Mucosa of rectum (tissue), 2 donors: ENCODE measurements at regions not wholly inside any gene's neighbourhood (a gene's known extent, or its start where the extent isn't known, plus 50 kb on each side); places are given as distances from the start of the nearest gene placed in this dataset.

Experiments used
- H3K27ac ChIP-seq, 2 donors: one replicate each; pipeline ENCODE4 v1.7.0; 2013; ENCODE audit warnings: inconsistent platforms in 2 of 2, low read depth in 2 of 2, low read length in 2 of 2
- H3K27me3 ChIP-seq, 2 donors: one replicate each; pipeline ENCODE4 v1.7.0; 2013; ENCODE audit warnings: low read length in 2 of 2; ENCODE audit not compliant: control insufficient read depth in 2 of 2, insufficient read depth in 2 of 2
- H3K36me3 ChIP-seq, 2 donors: one replicate each; pipeline ENCODE4 v1.7.0; 2013; ENCODE audit warnings: low read length in 2 of 2; ENCODE audit not compliant: control insufficient read depth in 2 of 2, insufficient read depth in 2 of 2
- H3K4me1 ChIP-seq, 2 donors: one replicate each; pipeline ENCODE4 v1.7.0; 2013; ENCODE audit warnings: low read length in 2 of 2, mild to moderate bottlenecking in 1 of 2; ENCODE audit not compliant: control insufficient read depth in 2 of 2, insufficient read depth in 2 of 2
- H3K4me3 ChIP-seq, 2 donors: one replicate each; pipeline ENCODE4 v1.7.0; 2013; ENCODE audit warnings: low read length in 2 of 2
- H3K9ac ChIP-seq, 2 donors: one replicate each; pipeline ENCODE4 v1.7.0; 2013; ENCODE audit warnings: low read length in 2 of 2, low read depth in 1 of 2, mild to moderate bottlenecking in 1 of 2
- H3K9me3 ChIP-seq, 2 donors: one replicate each; pipeline ENCODE4 v1.7.0; 2013; ENCODE audit warnings: low read length in 2 of 2; ENCODE audit not compliant: control insufficient read depth in 2 of 2
- donor health status: healthy.
- donor health status: Normal muscosa, but diverticular disease.

DNA sequence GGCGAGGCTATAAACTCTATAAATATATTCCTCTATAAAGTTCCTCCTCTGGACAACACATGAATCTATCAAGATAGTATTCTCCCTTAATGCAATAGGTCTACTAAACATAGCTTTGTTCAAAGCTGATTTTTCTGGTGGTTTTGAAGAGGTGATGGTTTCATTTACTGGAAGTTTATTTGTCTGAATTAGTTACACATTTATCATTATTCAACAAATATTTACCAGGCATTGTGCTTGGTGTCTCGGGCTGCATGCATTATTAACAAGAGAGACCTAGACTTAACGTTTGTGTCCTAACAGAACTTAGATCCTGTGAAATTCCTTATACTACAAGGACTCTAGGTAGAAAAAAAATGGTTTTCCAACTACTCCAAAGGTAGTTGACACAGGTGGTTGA lies 511.4 kb upstream of the B3GALT2 start:
- no peak overlapping the region for H3K9ac ChIP-seq

DNA sequence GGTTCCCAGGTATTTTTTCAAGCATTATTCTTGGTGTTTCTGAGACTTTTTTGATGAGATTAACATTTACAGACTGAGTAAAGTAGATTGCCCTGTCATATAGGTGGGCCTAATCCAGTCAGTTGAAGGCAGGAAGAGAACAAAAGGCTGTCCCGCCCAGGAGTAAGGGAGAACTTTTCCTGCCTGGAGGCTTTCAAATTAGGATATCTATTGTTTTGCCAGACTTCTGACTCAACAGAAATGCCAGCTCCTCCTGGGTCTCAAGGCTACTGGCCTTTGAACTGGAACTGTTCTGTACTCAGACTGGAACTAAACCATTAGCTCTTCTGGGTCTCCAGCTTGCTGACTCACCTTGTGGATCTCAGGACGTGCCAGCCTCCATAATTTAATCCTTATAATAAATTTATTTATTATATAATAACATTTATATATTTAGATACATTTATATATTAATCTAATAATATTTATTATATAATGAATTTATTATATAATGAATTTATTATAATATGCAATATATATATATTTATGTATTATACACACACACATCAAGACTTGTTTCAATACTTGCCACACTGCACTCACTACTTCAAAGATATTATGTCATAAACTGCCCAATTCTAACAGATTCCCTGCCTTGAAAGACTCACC lies 510.8 kb upstream of the B3GALT2 start:
- H3K9me3 ChIP-seq: no peaks in the 10 kb centered on the region
- no peak overlapping the region for H3K9ac ChIP-seq
- no peak overlapping the region for H3K27ac ChIP-seq
- H3K36me3 ChIP-seq: no peaks in the 10 kb centered on the region
- no peak overlapping the region for H3K4me3 ChIP-seq
- H3K4me1 ChIP-seq: peaks cover 3 to 5% of the 10 kb centered on the region in 2 donors
- no peaks in the 10 kb centered on the region for H3K27me3 ChIP-seq

More for the DNA sequence above, 511.4 kb upstream of the B3GALT2 start:
- Histone ChIP-seq H3K4me1 (peaks cover 3 to 5% of the 10 kb centered on the region in 2 donors), H3K27ac (no peak overlapping the region), H3K36me3 (no peaks in the 10 kb centered on the region), H3K4me3 (no peak overlapping the region), H3K27me3 (no peaks in the 10 kb centered on the region), H3K9me3 (no peaks in the 10 kb centered on the region)

DNA sequence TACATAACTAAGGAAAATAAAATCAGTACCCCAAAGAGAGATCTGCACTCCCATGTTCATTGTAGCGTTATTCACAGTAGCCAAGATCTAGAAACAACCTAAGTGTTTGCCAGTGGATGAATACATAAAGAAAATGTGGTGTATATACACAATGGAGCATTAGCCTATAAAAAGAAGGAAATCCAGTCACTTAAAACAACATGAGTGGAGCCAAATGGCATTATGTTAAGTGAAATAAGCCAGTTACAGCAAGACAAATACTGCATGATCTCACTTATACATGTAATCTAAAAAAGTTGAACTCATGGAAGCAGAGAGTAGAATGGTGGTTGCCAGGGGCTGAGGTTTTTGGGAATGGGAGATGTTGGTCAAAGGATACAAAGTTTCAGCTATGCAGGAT lies 508.3 kb upstream of the B3GALT2 start:
- H3K36me3 ChIP-seq: no peaks in the 10 kb centered on the region
- H3K9me3 ChIP-seq: no peaks in the 10 kb centered on the region
- H3K4me1 ChIP-seq: peaks cover 3 to 5% of the 10 kb centered on the region in 2 donors
- H3K27ac ChIP-seq: no peak overlapping the region
- no peak overlapping the region for H3K9ac ChIP-seq
- no peaks in the 10 kb centered on the region for H3K27me3 ChIP-seq
- H3K4me3 ChIP-seq: no peak overlapping the region

DNA sequence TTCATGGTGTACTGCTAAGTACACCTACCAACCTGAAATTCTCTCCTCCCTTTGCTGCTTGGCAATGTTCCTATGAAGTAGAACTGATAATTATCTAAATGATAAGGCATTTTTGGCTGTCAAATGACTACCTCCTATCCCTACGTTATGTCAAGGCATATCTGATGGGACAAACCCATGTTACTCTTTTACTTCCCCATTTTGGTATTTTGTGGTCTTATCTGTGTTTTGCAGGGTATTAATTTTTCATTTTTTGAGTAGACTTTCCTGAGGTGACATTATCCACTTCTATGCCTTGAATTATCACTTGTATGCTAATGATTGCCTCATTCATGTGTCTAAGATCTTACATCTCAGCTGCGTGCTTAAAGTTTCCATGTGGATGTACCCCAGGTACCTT lies 499.6 kb upstream of the B3GALT2 start:
- no peak overlapping the region for H3K27ac ChIP-seq
- no peak overlapping the region for H3K4me3 ChIP-seq
- no peaks in the 10 kb centered on the region for H3K27me3 ChIP-seq
- no peaks in the 10 kb centered on the region for H3K4me1 ChIP-seq
- no peak overlapping the region for H3K9ac ChIP-seq
- no peaks in the 10 kb centered on the region for H3K36me3 ChIP-seq
- peaks cover 0 to 3% of the 10 kb centered on the region in 2 donors for H3K9me3 ChIP-seq

DNA sequence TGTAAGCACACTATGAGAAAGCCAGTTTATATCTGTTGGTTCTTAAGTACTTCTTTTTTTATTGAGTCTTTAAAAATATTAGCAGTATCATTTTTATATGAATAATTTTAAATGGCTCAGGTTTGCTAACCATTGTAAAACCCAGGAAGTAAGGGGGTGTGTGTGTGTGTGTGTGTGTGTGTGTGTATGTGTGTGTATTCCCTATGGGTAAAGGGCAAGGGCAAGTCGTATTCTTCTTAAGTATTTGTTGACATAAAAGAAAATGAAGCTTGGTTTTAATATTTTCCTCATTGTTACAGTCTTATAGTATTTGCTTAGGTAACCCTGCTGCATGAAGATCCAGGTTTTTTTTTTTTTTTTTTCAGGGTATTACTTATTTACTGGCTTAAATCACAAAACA lies 495.0 kb upstream of the B3GALT2 start:
- H3K9me3 ChIP-seq: no peaks in the 10 kb centered on the region
- H3K27me3 ChIP-seq: no peaks in the 10 kb centered on the region
- H3K27ac ChIP-seq: no peak overlapping the region
- no peaks in the 10 kb centered on the region for H3K36me3 ChIP-seq
- no peak overlapping the region for H3K4me3 ChIP-seq
- no peaks in the 10 kb centered on the region for H3K4me1 ChIP-seq
- no peak overlapping the region for H3K9ac ChIP-seq

DNA sequence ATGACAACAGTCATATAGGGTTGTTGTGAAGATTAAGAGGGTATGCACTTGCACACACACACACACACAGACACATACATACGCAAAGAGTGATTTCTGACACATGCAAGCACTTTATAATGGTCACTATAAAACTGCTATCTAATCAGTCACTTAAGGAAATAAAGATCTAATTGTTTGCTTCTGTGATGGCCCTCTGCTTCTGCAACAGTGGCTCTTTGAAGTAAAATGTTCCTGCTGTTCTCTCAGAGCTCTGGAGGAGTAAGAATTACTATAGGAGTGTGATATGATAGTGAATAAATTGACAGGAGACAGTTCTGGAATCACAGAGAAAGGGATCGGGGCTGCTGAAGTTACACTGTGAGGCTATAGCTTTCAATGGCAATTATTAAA lies 494.5 kb upstream of the B3GALT2 start:
- Histone ChIP-seq H3K36me3 (no peaks in the 10 kb centered on the region), H3K4me1 (no peaks in the 10 kb centered on the region), H3K27ac (no peak overlapping the region), H3K27me3 (no peaks in the 10 kb centered on the region), H3K9ac (no peak overlapping the region), H3K9me3 (no peaks in the 10 kb centered on the region), H3K4me3 (no peak overlapping the region)

DNA sequence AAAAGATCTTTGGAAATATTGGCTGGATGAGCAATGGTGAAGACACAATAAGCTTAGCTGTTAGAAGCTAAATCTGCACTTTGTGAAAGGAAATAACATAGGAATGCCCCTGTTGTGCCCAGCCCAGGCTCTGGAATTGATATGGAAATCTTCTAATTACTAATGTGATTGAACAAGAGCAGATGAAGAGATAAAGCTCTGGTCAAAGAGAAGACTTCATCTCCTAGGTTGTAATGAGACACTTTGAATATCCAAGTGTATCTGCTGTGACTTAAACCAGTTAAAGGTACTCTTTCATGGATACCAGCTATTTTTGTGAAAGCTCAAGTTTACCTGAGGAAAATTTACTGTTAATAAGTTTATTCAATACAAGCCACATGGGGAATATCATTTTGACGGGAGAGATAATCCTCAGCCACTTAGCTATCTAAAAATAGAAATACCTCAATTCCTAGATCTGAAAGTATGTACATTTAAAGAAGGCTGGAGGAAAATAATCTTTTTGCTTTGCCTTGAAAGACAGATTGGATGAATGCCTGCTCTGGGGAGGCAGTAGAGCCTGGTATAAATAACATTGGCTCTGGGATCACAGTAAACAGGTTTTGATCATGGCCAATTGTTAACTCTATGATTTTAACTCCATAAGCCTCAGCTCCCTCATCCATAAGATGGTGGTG lies 494.0 kb upstream of the B3GALT2 start:
- H3K4me3 ChIP-seq: no peak overlapping the region
- no peaks in the 10 kb centered on the region for H3K36me3 ChIP-seq
- no peaks in the 10 kb centered on the region for H3K9me3 ChIP-seq
- H3K27me3 ChIP-seq: no peaks in the 10 kb centered on the region
- H3K4me1 ChIP-seq: no peaks in the 10 kb centered on the region
- no peak overlapping the region for H3K27ac ChIP-seq
- H3K9ac ChIP-seq: no peak overlapping the region

DNA sequence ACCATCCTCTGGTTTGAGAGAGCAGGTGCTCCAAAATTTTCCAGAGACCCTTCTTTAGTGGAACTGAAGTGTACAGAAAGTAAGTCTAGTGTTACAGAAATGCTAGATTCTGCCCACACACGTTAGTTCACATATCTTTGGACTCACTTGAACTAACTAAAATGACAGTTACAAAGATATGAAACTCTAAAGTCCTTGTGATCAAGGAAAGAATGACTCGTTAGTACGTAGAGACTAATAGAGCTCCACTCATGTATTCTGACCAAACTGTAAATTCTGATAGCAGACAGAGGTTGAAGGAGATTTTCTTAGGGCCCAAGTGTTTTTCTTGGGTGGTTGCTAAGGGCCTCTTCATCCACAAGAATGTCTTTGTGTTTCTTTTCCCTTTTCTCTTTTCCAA lies 491.5 kb upstream of the B3GALT2 start:
- H3K4me1 ChIP-seq: peaks cover 0 to 7% of the 10 kb centered on the region in 2 donors
- no peak overlapping the region for H3K9ac ChIP-seq
- no peak overlapping the region for H3K4me3 ChIP-seq
- no peaks in the 10 kb centered on the region for H3K9me3 ChIP-seq
- H3K27me3 ChIP-seq: no peaks in the 10 kb centered on the region
- H3K27ac ChIP-seq: no peak overlapping the region
- no peaks in the 10 kb centered on the region for H3K36me3 ChIP-seq

DNA sequence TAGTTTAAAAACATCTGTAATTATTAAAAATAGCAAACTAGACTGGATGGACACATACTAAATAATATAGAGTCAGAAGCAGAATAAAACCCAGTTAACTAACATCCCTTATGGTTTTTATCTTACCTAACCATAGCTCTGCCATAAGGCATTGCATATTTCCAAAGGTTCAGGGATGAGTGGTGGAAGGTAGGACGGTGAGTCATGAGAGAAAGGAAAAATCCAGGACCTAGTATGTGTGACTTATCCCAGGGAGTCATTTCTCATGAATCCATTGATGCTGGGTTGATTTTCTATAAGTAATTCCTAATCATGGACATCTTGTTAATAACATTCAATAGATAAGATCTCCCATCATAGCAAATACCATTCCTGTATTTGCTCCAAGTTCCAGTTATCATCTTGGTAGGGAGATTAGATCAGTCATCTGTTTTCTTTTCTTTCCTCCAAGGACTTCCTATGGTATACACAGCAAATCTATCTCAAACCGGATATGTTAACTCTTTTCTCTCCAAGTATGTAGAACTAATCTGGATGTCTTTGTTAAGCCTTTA lies 490.7 kb upstream of the B3GALT2 start:
- Histone ChIP-seq H3K9me3 (no peaks in the 10 kb centered on the region), H3K27ac (no peak overlapping the region), H3K27me3 (no peaks in the 10 kb centered on the region), H3K4me3 (no peak overlapping the region), H3K9ac (no peak overlapping the region), H3K4me1 (peaks cover 0 to 7% of the 10 kb centered on the region in 2 donors), H3K36me3 (no peaks in the 10 kb centered on the region)

DNA sequence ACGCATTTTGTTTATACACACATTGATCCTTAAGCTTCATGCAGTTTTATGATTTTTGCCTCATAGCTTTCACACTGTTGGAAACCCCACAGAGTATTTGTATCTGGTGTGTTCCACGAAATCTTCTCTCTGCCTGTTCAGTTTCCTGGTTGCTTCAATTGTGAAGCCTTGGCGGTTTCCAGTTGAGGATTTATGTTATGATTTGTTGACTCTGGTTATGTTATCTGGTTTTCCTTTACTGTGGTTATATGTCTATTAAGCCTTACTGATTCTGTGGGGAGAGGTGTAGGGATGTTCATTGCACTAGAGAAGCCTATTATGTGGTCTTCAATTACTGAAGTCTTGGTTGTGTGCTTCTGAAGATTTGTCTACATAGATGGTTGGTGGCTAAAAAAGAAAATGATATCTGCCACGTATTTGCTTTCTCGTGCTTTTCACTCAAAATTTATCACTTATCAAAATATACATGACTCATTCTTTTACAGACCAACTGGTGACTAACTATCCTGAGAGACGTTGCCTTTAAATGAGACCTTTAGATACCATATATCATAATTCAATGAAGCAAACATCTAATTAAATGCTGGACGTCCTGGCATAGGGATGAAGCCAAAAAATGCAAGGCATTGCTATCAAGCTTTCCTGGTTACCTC lies 488.0 kb upstream of the B3GALT2 start:
- no peak overlapping the region for H3K4me3 ChIP-seq
- peak overlapping the region in 1 of 2 donors; percentile 14 for H3K27ac ChIP-seq
- H3K9ac ChIP-seq: no peak overlapping the region
- H3K27me3 ChIP-seq: no peaks in the 10 kb centered on the region
- peaks cover 0 to 7% of the 10 kb centered on the region in 2 donors for H3K4me1 ChIP-seq
- no peaks in the 10 kb centered on the region for H3K36me3 ChIP-seq
- no peaks in the 10 kb centered on the region for H3K9me3 ChIP-seq
